Pons (tissue), 1 donor: ENCODE measurements at regions not wholly inside any gene's neighbourhood (a gene's known extent, or its start where the extent isn't known, plus 50 kb on each side); places are given as distances from the start of the nearest gene placed in this dataset.
A peak's percentile ranks its signal among the peaks of the same experiment; 100 is the strongest.

ENCODE experiments used
- DNase-seq: peaks from one replicate; pipeline ENCODE4 v3.0.0-alpha.2; 2016; ENCODE audit warnings: low spot score

- no peak for DNase-seq
Measured at GRCh38 chr1:91151702-91152101, 129.9 kb upstream of the ZNF644 start.

- DNase-seq, result peak; percentile 46
Measured at GRCh38 chr1:91148641-91149069, 126.8 kb upstream of the ZNF644 start.

GRCh38 chr1:91141858-91142257, 120.0 kb upstream of the ZNF644 start:
- no peak for DNase-seq

- DNase-seq, result no peak
Measured at GRCh38 chr1:91138959-91139358, 117.1 kb upstream of the ZNF644 start.

GRCh38 chr1:91137173-91137852, 115.5 kb upstream of the ZNF644 start:
- DNase-seq, result no peak

- no peak for DNase-seq
Measured at GRCh38 chr1:91135799-91136198, 114.0 kb upstream of the ZNF644 start.

GRCh38 chr1:91133248-91133647, 111.4 kb upstream of the ZNF644 start:
- no peak for DNase-seq

GRCh38 chr1:91130256-91130985, 108.6 kb upstream of the ZNF644 start:
- DNase-seq, result no peak

GRCh38 chr1:91129458-91129857, 107.6 kb upstream of the ZNF644 start:
- no peak for DNase-seq

- DNase-seq, result no peak
Measured at GRCh38 chr1:91129017-91129416, 107.2 kb upstream of the ZNF644 start.

GRCh38 chr1:91124989-91125417, 103.2 kb upstream of the ZNF644 start:
- no peak for DNase-seq

GRCh38 chr1:91124290-91124985, 102.6 kb upstream of the ZNF644 start:
- no peak for DNase-seq

- no peak for DNase-seq
Measured at GRCh38 chr1:91123773-91124172, 101.9 kb upstream of the ZNF644 start.

GRCh38 chr1:91123319-91123718, 101.5 kb upstream of the ZNF644 start:
- DNase-seq, result no peak

- no peak for DNase-seq
Measured at GRCh38 chr1:91122106-91122717, 100.4 kb upstream of the ZNF644 start.

GRCh38 chr1:91121366-91121765, 99.5 kb upstream of the ZNF644 start:
- no peak for DNase-seq

- no peak for DNase-seq
Measured at GRCh38 chr1:91120936-91121335, 99.1 kb upstream of the ZNF644 start.

- no peak for DNase-seq
Measured at GRCh38 chr1:91120421-91120820, 98.6 kb upstream of the ZNF644 start.

GRCh38 chr1:91104712-91105111, 82.9 kb upstream of the ZNF644 start:
- DNase-seq, result no peak

- DNase-seq, result no peak
Measured at GRCh38 chr1:91101328-91101727, 79.5 kb upstream of the ZNF644 start.

GRCh38 chr1:91099746-91100621, 78.1 kb upstream of the ZNF644 start:
- no peak for DNase-seq
